ENCODE measurements at regions not wholly inside any gene's neighbourhood (a gene's known extent, or its start where the extent isn't known, plus 50 kb on each side); places are given as distances from the start of the nearest gene placed in this dataset.

DNA sequence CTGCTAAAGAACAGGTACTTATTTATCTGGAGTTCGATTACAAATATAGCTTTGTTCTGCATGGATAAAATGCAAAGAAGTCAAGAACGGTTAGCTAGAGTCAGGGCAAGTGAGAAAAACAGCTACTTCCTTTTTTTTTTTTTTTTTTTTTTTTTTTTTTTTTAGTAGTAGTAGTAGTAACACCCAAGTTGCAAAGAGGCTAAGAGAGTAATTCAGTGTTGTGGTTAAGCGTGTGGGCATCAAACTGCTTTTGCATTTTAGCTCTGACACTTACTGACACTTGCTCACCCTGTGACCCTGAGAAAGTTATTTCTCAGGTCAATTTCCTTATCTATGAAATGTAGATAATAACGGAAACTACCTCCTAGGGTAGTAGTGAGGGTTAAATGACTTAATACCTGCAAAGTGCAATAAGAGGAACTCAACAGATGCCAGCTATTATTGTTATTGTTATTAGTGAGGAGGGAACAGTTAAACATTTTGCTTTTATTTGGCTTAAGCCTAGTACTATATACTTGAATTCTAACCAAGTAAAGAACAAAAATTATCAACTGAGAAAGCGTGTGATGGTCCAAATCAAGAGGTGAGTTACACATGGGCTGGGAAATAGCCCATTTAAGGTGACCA is 86.7 kb upstream of the BACH2 start:
- TF ChIP-seq, protein P1, sequence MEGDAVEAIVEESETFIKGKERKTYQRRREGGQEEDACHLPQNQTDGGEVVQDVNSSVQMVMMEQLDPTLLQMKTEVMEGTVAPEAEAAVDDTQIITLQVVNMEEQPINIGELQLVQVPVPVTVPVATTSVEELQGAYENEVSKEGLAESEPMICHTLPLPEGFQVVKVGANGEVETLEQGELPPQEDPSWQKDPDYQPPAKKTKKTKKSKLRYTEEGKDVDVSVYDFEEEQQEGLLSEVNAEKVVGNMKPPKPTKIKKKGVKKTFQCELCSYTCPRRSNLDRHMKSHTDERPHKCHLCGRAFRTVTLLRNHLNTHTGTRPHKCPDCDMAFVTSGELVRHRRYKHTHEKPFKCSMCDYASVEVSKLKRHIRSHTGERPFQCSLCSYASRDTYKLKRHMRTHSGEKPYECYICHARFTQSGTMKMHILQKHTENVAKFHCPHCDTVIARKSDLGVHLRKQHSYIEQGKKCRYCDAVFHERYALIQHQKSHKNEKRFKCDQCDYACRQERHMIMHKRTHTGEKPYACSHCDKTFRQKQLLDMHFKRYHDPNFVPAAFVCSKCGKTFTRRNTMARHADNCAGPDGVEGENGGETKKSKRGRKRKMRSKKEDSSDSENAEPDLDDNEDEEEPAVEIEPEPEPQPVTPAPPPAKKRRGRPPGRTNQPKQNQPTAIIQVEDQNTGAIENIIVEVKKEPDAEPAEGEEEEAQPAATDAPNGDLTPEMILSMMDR (IDR thresholded peaks at IDR 0.05; ENCODE audit: low read depth, low read length): no peak
- no peak for TF ChIP-seq POLR2A (IDR thresholded peaks at IDR 0.05; ENCODE audit: extremely low read depth, insufficient read length)
